ENCODE measurements at regions not wholly inside any gene's neighbourhood (a gene's known extent, or its start where the extent isn't known, plus 50 kb on each side); places are given as distances from the start of the nearest gene placed in this dataset.

DNA sequence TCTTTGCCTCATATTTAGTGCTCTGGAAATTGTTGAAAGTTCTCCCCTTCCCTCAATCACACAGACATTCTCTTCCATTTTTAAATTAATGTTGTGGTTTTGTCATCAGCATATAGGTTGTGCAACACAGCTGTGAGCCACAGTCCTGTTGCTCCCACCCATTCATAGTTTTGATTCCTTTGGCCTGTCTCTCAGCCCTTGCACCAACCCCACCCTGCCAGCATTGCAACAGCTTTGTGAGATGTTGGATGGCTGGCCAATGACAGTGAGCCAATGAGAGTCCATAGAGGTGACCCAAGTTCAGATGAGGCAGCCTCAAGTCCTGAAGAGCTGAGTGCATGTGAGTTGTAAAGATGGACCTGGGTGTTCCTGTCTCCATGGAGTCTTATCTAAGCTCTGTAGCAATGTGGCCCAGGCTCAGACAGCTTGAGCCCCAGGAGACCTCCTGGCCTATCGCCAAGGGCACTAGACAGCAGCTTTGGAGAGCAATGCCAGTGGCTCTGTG lies 775.5 kb downstream of the RNF144A start:
- TF ChIP-seq EP300 (IDR thresholded peaks at IDR 0.05) (no peak), POLR2A (IDR thresholded peaks at IDR 0.05; ENCODE audit: low read depth) (no peak), POLR2AphosphoS5 (IDR thresholded peaks at IDR 0.05) (peak in 1 of 2 donors; percentile 19)
- TF ChIP-seq, protein P1, sequence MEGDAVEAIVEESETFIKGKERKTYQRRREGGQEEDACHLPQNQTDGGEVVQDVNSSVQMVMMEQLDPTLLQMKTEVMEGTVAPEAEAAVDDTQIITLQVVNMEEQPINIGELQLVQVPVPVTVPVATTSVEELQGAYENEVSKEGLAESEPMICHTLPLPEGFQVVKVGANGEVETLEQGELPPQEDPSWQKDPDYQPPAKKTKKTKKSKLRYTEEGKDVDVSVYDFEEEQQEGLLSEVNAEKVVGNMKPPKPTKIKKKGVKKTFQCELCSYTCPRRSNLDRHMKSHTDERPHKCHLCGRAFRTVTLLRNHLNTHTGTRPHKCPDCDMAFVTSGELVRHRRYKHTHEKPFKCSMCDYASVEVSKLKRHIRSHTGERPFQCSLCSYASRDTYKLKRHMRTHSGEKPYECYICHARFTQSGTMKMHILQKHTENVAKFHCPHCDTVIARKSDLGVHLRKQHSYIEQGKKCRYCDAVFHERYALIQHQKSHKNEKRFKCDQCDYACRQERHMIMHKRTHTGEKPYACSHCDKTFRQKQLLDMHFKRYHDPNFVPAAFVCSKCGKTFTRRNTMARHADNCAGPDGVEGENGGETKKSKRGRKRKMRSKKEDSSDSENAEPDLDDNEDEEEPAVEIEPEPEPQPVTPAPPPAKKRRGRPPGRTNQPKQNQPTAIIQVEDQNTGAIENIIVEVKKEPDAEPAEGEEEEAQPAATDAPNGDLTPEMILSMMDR (IDR thresholded peaks at IDR 0.05): no peak

Data from esophagus muscularis mucosa (tissue), 4 donors.